ENCODE measurements at regions not wholly inside any gene's neighbourhood (a gene's known extent, or its start where the extent isn't known, plus 50 kb on each side); places are given as distances from the start of the nearest gene placed in this dataset.

DNA sequence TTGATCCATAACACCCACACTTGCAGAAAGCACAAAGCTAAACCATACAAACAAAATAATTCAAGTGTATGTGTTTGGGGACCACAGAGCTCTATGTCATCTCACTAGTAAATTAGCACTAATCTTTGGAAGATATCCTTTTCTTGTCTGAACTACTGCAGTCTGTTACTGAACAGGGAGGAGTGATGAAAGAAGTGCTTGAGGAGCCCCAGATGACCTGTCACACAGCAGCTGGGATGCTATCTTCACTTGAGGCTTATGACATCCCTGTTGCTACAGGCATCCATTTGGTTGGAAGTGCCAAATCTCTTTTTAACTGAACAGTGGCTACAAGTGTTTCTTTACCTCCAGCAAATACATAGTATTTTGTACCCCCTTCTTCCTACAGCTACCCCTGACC, 386.3 kb upstream of the CHAC2 start:
- no peaks in the 10 kb centered on the region for H3K27me3 ChIP-seq (ENCODE audit: low read length)
- no peaks in the 10 kb centered on the region for H4K20me1 ChIP-seq (ENCODE audit: low read depth, low read length)
- H3K27ac ChIP-seq (ENCODE audit: low read depth, low read length): no peak overlapping the region
- no peak overlapping the region for H2AFZ ChIP-seq (ENCODE audit: low read depth, low read length, severe bottlenecking)
- H3K9me3 ChIP-seq (ENCODE audit: insufficient read depth, low read length): 0 out of 2 replicates have a peak, but pooled peaks cover under 1% of the 10 kb centered on the region
- H3K9me2 ChIP-seq (replicated peaks; ENCODE audit: insufficient read depth, low read length): no peaks in the 10 kb centered on the region
- H3K4me2 ChIP-seq (ENCODE audit: low read depth, low read length, poor library complexity, severe bottlenecking): no peak overlapping the region
- no peaks in the 10 kb centered on the region for H3F3A ChIP-seq (ENCODE audit: insufficient read depth)
- TF ChIP-seq CTCF (IDR thresholded peaks at IDR 0.05; ENCODE audit: insufficient read depth, low read length, poor library complexity, severe bottlenecking) (no peak), EZH2phosphoT487 (conservative IDR thresholded peaks at IDR 0.05; ENCODE audit: low read length) (no peak)
- H3K79me2 ChIP-seq (ENCODE audit: insufficient read depth, low read length): no peaks in the 10 kb centered on the region
- H3K36me3 ChIP-seq (ENCODE audit: low read length): no peaks in the 10 kb centered on the region
- no peak overlapping the region for H3K4me3 ChIP-seq (ENCODE audit: insufficient read depth, low read length, poor library complexity, severe bottlenecking)
- H3K9ac ChIP-seq (ENCODE audit: low read length): no peak overlapping the region

DNA sequence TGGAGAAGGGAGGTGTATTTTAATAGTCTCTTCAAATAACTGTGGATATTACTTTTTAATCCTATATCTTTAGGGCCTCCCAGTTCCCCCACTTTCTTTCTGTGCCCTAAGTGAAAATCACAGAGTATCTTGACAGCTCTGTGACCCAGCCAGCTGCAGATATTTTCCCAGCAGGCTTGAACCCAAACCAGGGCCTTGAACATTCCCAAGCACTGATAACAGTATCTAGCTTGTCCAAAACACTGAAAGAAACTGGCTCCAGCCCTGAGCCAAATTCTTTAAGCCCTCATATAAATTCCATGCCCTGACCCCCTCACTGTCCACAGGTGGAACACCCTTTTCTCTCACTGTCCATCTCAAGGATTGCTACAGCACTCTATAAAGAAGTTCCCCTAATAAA, 388.1 kb upstream of the CHAC2 start:
- Histone ChIP-seq H2AFZ (ENCODE audit: low read depth, low read length, severe bottlenecking) (no peak overlapping the region), H3K9ac (ENCODE audit: low read length) (no peak overlapping the region), H3F3A (ENCODE audit: insufficient read depth) (no peaks in the 10 kb centered on the region), H3K27ac (ENCODE audit: low read depth, low read length) (no peak overlapping the region), H3K4me3 (ENCODE audit: insufficient read depth, low read length, poor library complexity, severe bottlenecking) (no peak overlapping the region), H3K36me3 (ENCODE audit: low read length) (no peaks in the 10 kb centered on the region), H3K4me2 (ENCODE audit: low read depth, low read length, poor library complexity, severe bottlenecking) (no peak overlapping the region), H3K9me3 (ENCODE audit: insufficient read depth, low read length) (no peaks in the 10 kb centered on the region), H3K9me2 (replicated peaks; ENCODE audit: insufficient read depth, low read length) (no peaks in the 10 kb centered on the region), H3K79me2 (ENCODE audit: insufficient read depth, low read length) (no peaks in the 10 kb centered on the region), H4K20me1 (ENCODE audit: low read depth, low read length) (no peaks in the 10 kb centered on the region), H3K27me3 (ENCODE audit: low read length) (no peaks in the 10 kb centered on the region)
- TF ChIP-seq EZH2phosphoT487 (conservative IDR thresholded peaks at IDR 0.05; ENCODE audit: low read length) (no peak), CTCF (IDR thresholded peaks at IDR 0.05; ENCODE audit: insufficient read depth, low read length, poor library complexity, severe bottlenecking) (no peak)

- Histone ChIP-seq H3K4me3 (ENCODE audit: insufficient read depth, low read length, poor library complexity, severe bottlenecking) (no peak overlapping the region), H3K9ac (ENCODE audit: low read length) (no peak overlapping the region), H3K79me2 (ENCODE audit: insufficient read depth, low read length) (no peaks in the 10 kb centered on the region), H3K27ac (ENCODE audit: low read depth, low read length) (no peak overlapping the region), H3K4me2 (ENCODE audit: low read depth, low read length, poor library complexity, severe bottlenecking) (no peak overlapping the region), H3K27me3 (ENCODE audit: low read length) (no peaks in the 10 kb centered on the region), H3F3A (ENCODE audit: insufficient read depth) (no peaks in the 10 kb centered on the region), H2AFZ (ENCODE audit: low read depth, low read length, severe bottlenecking) (no peak overlapping the region), H3K9me2 (replicated peaks; ENCODE audit: insufficient read depth, low read length) (no peaks in the 10 kb centered on the region), H3K36me3 (ENCODE audit: low read length) (no peaks in the 10 kb centered on the region), H3K9me3 (ENCODE audit: insufficient read depth, low read length) (no peaks in the 10 kb centered on the region), H4K20me1 (ENCODE audit: low read depth, low read length) (no peaks in the 10 kb centered on the region)
- TF ChIP-seq EZH2phosphoT487 (conservative IDR thresholded peaks at IDR 0.05; ENCODE audit: low read length) (no peak), CTCF (IDR thresholded peaks at IDR 0.05; ENCODE audit: insufficient read depth, low read length, poor library complexity, severe bottlenecking) (no peak)
Observed at GRCh38 chr2:53378791-53379190, 388.8 kb upstream of the CHAC2 start.

All from SU-DHL-6 (cell line).